ENCODE measurements at regions not wholly inside any gene's neighbourhood (a gene's known extent, or its start where the extent isn't known, plus 50 kb on each side); places are given as distances from the start of the nearest gene placed in this dataset.
"Not testable (repeated sequence)": the region's sequence is repeated elsewhere in the genome, so short reads cannot be mapped to it uniquely, and the experiment has no call there.

DNA sequence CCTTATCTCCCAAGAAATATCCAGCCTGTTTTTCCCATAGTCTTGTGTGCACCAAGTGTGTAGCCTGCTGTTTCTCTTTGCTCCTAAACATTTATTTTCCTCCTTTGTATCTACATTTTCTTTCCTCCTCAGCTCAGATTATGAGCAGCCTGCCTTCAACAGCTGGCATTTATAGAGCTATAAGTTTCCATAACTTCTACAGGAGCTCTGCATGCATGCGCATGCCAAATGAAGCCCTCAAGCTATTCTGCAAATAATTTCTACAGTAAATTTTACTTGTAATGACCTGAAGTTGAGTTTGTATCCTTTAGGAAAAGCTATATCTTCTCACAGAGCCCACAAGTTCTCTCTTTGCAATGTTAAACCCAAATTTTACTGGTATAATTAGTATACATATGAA, 699.5 kb downstream of the CETN3 start:
- DNase-seq: no peak

DNA sequence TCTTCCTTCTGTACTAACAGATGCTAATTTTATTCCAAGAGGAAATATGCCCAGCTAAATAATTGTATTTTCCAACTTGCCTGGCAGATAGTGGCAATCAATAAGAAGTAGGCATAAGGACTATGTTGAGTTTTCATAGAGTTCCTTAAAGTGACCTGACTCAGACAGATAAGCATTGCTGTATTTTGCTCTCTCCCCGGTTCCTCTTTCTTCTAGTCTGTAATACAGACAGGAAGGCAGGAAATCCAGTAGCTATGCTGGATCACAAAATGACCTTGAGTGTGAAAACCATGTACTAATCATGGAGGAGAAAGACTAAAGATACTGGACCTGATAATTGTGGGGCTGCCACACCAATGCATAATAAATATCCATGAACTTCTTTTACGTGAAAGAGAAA, 701.7 kb downstream of the CETN3 start:
- DNase-seq: no peak

DNA sequence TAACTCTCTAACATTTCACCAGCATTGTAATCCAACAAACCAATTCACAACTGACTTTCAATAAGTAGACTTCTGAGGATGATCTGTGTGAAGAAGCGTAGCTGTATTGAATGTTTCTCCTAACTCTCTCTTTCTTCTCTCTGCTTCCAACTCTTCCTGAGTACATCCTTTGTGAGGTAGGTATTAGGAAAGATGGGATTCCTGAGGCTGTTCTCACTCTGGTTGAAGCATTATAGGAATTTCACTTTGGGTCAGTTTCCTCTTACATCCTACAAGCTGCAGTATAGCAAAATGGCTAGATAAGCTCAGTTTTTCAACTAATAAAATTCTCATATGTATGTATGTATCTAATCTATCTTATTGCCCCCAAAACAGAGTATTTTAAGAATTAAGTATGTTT, 702.8 kb downstream of the CETN3 start:
- DNase-seq: no peak

DNA sequence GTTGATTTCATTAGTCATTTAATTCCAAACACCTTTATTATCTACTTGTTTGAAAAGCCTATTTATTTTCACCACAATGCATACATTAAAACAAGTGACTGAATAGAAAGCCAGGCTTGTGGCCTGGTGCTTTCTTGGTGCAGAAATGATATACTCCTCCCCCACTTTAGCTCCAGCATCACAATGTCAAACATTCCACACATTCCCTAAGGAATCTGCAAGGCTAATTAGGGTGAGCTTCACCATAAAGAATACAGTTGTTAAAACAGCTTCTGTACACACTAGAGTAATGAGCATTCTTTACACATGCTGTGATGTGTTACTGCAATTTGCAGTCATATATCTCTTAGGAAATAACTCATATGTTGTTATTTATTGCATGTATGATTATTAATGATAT, 705.7 kb downstream of the CETN3 start:
- DNase-seq: no peak

DNA sequence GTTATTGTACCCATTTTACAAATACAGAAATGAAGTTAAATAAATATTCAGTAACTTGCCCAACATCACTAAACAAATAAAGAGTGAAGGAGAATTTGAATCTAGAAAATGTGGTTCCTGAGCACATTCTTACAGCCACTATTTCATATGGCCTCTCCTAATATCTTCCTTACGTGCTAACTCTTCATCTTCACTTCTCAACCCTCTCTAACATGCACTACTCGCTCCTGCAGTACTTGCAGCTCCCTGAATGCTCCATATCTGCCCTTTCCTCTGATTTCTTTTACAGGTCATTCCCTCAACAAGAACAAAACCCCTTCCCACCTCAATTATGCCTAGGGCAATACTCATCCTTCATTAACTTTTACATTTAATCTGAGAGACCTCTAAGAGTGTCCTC, 711.5 kb downstream of the CETN3 start:
- DNase-seq: no peak

DNA sequence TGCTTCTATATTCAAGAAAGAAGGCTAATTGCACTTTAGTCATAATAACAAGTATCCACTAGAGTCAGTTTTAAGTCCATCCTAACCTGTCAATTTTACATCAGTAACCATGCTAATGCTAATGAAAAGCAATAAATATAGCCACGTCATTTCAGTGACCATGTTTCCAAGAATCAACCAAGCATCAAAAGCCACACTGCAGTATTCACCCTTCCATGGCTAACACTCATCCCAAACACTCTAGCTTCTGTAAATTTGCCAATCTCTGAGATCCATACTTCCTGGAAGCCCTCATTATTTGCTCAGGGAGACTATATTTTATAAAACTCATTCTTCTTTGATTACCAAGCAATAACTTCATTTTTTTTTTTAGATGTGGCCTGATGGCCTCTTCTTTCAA, 712.0 kb downstream of the CETN3 start:
- DNase-seq: no peak

DNA sequence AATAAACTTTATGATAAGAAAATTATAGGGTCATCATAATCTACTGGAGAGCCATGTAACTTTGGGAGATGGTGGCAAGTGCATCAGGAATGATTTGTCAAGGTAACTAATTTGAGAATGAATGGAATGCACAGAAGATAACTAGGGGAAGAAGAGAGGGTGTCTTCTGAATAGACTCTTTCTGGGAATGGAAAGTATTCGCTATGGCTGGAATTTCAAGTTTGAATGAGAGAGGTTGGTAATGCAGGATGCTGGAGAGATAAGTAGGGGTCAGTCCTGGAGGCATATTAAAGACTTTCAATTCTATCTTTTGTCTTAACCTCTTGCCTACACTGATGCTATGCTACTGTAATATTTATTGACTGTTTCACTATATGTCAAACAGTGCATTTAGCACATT, 714.2 kb downstream of the CETN3 start:
- DNase-seq: no peak

DNA sequence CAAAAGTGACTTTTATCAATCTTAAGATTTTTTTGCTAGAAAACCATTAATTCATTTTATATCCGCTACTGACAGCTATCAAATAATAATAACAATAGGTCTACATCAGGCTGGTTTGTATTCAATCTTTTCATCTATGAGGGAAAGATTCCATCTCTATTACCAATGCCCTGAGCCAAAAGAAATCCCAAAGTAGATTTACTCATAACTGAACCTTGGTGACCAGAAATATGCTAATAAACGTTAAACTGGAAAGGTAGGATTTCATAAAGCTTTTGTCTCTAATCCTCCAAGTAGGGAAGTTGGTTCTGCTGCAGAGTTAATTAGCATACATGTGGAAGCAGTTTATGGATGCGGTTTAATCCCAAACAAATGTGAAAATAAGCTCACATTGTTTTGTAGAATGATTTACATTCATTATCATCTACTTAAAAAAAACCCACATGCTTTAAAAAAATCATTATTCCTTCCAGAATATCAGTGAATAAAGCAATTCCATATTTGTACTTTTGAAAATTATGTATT, 715.5 kb downstream of the CETN3 start:
- DNase-seq: no peak

DNA sequence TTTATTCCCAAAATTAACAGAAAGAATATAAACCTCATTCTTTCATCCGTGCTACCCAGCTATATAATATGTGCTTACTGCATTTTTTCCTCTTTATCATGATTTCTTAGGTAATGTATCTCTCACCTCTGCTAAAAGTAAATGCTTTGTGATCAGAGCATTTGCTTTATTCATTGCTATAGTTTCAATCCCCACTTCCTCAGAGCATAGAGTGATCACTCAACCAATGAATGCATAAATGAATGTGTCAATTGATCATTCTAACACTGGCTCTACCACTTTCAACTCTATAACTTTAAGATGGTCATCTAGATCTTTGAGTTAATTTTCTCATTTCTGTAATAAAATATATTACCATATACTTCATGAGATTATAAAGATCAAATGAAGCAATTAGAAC, 719.2 kb downstream of the CETN3 start:
- no peak for DNase-seq

DNA sequence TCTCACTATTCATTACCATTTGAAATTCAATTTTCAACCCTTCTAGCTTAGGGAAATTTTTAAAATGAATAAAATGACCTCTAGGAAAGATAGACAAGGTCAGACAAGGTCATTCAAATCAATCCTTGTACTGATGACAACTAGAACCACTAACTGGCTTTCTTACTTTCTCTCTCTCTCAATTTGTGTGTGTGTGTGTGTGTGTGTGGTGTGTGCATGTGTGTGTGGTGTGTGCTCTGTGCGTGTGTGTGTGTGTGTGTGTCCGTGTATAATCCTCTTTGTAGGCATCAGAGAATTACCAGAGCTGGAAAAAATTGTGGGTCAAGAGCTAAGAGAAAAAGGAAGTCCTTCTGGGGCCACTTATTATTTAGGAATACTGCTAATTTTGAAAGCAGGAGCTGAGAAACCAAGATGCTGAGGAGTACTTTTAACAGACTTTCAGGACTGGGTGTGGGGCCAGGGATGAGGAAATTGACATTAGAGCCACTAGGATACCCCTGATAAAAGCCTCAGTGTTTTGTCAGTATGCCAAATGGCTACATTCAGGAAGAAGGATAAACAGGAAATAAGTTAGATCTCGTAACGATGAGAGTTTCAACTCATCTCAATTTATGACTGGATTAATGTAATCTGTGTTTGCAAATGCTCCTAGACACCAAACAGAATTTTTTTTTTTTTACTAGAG, 723.3 kb downstream of the CETN3 start:
- no peak for DNase-seq

DNA sequence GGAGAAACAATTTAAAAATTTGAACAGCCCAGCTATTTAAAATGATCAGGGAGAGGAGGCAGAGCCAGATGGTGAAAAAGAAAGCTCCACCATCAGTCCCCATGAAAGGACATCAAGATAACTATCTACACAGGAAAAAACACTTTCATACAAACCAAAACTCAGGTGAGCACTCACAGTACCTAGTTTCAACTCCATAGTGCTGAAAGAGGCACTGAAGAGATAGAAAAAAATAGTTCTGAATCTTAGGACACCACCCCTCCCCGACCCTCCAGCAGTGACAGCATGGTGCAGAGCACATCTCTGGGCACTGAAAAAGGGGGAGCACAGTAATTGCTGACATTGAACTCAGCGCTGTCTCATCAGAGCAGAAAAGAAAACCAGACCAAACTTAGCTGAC, 732.9 kb downstream of the CETN3 start:
- no peak for DNase-seq

DNA sequence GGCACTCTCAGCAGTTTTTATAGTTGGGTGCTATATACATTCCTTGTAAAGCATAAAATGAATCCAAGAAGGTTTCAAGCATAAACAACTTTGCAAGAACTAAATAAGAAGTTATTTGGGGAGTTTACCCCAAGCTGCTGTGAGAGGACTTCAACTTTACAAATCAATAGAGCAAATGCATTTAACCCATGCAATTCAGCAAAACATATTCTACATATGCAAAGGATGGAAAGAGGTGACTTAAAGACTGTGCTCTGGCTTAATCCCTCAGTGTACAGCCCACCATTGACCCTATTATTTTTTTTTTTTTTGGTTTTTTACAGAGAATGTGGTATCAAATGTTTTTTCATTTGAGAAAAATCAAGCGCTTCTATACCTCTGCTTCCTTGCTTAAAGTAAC, 736.5 kb downstream of the CETN3 start:
- DNase-seq: no peak

DNA sequence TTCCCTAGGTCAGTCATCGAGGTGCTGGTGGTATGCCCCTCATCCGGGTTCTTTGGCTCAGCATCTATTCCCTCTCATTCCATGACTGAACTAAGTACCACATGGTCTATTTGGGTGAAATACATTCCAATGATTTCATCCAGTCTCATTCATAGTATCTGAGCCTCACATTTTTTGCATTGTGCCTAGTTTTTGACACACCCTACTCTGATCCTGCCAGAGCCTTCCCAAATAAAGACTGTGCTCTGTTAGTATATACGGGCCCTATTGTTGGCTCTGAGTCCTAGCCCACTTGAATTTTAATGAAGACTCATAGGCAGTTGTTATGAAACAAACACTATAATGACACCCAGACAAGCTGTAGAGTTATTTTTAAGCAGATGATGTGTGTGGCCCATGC, 740.7 kb downstream of the CETN3 start:
- no peak for DNase-seq

DNA sequence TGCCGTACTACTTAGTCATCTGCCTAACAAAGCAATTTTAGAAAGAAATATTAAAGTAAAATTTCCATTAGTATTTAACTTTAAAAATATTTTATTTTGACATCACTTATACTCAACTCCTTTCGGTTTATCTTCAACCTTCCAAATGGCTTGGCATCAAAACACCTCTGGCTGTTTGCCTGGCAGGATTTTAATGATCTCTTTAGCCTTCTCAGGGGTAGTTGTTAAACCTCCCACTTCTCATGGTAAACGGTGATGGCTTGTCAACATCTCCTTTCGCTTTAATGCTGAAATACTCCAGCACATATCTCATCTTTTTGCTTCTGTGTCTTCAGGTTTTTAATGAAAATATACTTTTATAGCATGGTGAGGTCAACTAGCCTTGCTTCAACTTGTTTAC, 747.1 kb downstream of the CETN3 start:
- no peak for DNase-seq

DNA sequence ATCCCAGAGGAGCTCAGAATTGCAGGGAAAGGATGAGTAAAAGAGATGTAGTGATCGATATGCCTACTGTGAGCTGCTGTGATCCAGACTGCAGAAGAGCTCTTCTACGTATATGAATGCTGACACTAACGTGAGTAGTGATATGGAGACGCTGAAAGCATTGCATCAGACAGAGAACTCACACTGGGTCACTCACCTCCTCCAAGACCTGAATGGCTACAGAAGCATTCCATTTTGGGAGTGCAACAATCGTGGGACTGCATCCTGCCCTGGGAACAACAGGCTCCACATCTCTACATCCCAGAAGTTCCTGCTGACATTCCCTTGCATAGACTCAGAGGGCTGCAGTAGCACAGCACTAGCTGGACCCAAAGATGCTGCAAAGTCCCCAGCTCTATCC, 755.9 kb upstream of the MEF2C start:
- no peak for DNase-seq

DNA sequence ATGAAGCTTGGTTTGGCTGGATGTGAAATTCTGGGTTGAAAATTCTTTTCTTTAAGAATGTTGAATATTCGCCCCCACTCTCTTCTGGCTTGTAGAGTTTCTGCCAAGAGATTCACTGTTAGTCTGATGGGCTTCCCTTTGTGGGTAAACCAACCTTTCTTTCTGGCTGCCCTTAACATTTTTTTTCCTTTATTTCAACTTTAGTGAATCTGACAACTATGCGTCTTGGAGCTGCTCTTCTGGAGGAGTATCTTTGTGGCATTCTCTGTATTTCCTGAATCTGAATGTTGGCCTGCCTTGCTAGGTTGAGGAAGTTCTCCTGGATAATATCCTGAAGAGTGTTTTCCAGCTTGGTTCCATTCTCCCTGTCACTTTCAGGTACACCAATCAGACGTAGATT, 751.2 kb upstream of the MEF2C start:
- not testable (repeated sequence) for DNase-seq

DNA sequence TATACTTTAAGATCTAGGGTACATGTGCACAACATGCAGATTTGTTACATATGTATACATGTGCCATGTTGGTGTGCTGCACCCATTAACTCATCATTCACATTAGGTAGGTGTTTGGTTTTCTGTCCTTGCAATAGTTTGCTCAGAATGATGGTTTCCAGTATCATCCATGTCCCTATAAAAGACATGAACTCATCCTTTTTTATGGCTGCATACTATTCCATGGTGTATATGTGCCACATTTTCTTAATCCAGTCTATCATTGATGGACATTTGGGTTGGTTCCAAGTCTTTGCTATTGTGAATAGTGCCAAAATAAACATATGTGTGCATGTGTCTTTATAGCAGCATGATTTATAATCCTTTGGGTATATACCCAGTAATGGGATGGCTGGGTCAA, 747.1 kb upstream of the MEF2C start:
- DNase-seq: not testable (repeated sequence)

DNA sequence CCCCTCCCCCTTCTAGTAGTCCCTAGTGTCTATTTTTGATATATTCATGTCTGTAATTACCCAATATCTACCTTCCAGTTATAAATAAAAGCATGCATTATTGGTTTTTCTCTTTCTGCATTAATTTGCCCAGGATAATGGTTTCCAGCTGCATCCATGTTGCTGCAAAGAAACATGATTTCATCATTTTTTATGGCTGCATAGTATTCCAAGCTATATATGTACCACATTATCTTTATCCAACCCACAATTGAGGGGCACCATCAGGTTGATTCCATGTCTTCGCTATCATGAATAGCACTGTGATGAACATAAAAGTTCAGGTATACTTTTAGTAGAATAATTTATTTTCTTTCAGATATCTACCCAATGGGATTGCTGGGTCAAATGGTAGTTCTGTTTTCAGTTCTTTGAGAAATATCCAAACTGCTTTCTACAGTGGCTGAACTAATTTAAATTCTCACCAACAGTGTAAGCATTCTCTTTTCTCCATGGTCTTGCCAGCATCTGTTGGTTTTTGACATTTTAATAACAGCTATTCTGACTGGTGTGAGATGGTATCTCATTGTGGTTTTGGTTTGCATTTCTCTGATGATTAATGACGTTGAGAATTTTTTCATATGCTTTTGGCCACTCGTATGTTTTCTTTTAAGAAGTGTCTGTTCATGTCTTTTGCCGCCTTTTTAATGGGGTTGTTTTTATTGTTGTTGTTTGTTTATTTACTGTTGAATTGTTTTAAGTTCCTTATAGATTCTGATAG, 746.1 kb upstream of the MEF2C start:
- DNase-seq: no peak

DNA sequence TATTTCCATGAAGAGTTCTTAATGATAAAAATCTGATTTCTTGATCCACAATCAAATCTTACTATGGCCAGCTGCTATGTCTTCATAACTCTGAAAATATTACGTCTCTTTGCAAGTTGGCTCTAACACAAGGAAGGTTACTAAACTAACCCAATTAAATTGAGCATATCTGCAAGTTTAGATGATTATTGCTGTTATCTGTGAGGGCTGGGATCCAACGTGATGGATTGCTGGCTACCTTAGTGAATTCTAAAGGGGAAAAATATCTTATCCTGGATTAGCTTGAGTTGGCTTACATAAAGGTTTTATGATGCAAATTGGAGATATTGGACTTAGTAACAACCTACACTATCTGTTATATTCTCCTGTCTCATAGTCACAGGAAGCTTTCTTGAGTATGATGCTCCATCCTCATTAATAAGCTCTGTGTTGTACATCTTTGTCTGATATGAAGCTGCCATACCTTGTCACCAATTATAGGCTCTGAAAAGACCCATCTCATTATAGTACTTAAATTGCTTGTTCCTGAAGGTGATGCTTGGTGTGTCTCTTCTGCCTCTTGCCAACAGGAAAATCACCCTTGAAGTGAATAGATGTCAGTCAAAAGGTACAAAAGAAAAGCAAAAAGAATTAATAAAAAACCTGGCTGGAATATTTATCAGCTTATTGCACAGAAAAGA, 733.0 kb upstream of the MEF2C start:
- no peak for DNase-seq

DNA sequence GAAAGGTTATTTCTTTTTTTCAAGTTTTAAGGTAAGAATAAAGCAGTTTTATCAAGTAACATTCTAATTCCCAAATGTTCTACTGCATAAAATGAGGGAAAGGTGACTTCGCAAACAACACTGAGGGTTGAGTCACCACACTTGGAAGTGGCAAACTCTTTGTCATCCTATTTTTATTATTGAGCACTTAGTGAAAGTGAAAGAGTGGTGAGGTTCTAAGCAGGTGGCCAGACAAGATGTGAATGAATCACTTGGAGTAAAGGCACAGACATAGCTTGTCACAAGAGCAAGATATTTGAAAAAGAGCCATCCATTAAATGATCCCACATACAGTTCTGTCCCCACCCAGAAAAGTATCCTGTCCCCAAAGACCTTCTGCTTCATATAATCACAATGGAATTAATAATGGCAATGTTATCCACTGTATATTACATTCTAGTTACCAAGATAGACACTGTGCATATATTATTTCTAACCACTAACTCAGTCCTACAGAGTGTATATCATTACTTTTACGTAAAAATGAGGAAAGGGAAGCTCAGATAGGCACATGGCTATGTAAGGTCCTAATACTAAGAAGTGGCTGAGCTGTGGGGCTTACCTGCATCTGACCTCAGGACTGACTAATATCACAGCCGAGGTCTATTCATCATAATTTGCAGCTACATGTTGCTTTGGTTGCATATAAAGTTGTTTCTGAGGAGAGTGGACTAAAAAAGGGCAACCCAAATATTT, 730.4 kb upstream of the MEF2C start:
- no peak for DNase-seq

DNA sequence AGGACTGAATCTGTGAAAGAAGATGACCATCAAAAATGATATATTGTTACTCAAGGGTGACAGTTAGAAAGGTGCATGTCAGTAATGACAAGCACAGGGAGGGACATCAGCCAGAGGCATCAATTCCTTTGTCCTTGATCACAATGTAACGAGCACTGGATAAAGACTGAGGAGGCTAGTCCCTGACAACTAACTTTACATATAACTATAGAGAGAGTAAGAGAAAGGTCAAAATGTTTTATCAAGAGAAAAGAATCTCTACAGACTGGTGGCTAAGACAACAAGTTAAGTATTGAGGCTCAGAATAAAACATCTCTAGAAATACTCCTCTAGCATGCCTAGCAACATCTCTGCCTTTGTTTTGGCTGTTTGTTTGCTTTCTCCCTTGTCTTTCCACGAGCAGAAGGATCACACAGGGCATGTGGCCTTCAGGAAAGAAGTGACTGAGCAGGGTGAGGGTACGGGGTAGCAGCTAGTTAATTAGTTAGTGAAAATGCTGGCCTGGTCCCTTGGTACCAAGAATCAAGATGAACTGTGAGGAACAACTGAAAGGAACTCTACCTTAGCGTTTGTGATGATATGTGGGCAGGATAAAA, 724.1 kb upstream of the MEF2C start:
- DNase-seq: no peak

DNA sequence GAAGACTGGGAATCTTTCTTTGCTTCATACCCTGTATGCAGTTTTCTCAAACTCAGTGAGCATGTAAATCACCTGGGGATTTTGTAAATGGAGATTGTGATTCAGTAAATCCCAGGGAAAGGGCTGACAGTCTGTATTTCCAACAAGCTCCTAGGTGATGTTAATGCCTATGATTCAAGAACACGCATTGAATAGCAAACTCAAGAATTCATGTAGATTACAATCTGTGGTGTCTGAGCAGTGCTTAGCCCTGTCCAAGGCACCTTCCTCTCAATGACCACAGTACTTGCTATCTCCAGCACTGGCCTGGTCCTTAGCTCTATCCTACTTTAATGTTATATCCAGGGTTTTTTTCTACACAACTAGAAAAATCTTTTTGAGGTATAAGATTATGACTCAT, 721.4 kb upstream of the MEF2C start:
- no peak for DNase-seq

DNA sequence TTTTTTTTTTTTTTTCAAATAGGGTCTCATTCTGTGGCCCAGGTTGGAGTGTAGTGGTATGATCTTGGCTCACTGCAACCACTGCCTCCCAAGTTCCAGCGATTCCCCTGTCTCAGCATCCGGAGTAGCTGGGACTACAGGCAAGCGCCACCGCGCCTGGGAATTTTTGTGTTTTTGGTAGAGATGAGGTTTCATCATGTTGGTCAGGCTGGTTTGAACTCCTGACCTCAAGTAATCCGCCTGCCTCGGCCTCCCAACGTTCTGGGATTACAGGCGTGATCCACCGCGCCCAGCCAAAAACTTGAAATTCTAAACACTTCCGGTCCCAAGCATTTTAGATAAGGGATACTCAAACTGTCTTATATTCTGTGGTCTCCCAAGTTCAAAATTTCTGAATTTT, 718.9 kb upstream of the MEF2C start:
- DNase-seq: no peak
